ENCODE measurements at regions not wholly inside any gene's neighbourhood (a gene's known extent, or its start where the extent isn't known, plus 50 kb on each side); places are given as distances from the start of the nearest gene placed in this dataset.

- no peak for DNase-seq
- ChIA-PET CTCF (no interaction called here), POLR2A (no interaction called here)
- H3K36me3 ChIP-seq (ENCODE audit: control insufficient read depth, insufficient read depth, low read length) = no peaks in the 10 kb centered on the region
- H3K9me3 ChIP-seq = no peaks in the 10 kb centered on the region
- Mint-ChIP-seq H3K4me1 (ENCODE audit: low read depth, unreplicated experiment) (no peaks in the 10 kb centered on the region), H3K27me3 (ENCODE audit: insufficient read depth, unreplicated experiment) (peaks cover 43% of the 10 kb centered on the region), H3K9me3 (ENCODE audit: unreplicated experiment) (no peaks in the 10 kb centered on the region), H3K36me3 (ENCODE audit: insufficient read depth, unreplicated experiment) (no peaks in the 10 kb centered on the region), H3K4me3 (ENCODE audit: unreplicated experiment) (no peak overlapping the region), H3K27ac (ENCODE audit: unreplicated experiment) (no peak overlapping the region)
- TF ChIP-seq CTCF (IDR thresholded peaks at IDR 0.05; ENCODE audit: insufficient read depth in 1 of 2, low read depth in 1 of 2, low read length in 1 of 2, severe bottlenecking in 1 of 2, unreplicated experiment in 1 of 2) = no peak
- intact Hi-C loops (cut with micrococcal nuclease; ENCODE audit: unreplicated experiment) = no loop called here
- BruUV-seq (replicated peaks) = no TSS peak
- peaks cover 9% of the 10 kb centered on the region for H3K4me1 ChIP-seq
- H3K27me3 ChIP-seq (replicated peaks; ENCODE audit: control insufficient read depth, insufficient read depth, low read length) = peaks cover 11% of the 10 kb centered on the region
- H3K4me3 ChIP-seq (ENCODE audit: low read depth, low read length) = no peak overlapping the region
Measured at GRCh38 chr11:116577273-116577672, 195.5 kb downstream of the BUD13 start.

GRCh38 chr11:116576526-116576925 is 196.3 kb downstream of the BUD13 start:
- Mint-ChIP-seq H3K4me1 (ENCODE audit: low read depth, unreplicated experiment) (no peaks in the 10 kb centered on the region), H3K27ac (ENCODE audit: unreplicated experiment) (no peak overlapping the region), H3K9me3 (ENCODE audit: unreplicated experiment) (no peaks in the 10 kb centered on the region), H3K27me3 (ENCODE audit: insufficient read depth, unreplicated experiment) (peaks cover 36% of the 10 kb centered on the region), H3K4me3 (ENCODE audit: unreplicated experiment) (no peak overlapping the region), H3K36me3 (ENCODE audit: insufficient read depth, unreplicated experiment) (no peaks in the 10 kb centered on the region)
- Histone ChIP-seq H3K36me3 (ENCODE audit: control insufficient read depth, insufficient read depth, low read length) (no peaks in the 10 kb centered on the region), H3K27me3 (replicated peaks; ENCODE audit: control insufficient read depth, insufficient read depth, low read length) (peaks cover 10% of the 10 kb centered on the region), H3K4me3 (ENCODE audit: low read depth, low read length) (no peak overlapping the region), H3K4me1 (peaks cover 9% of the 10 kb centered on the region), H3K9me3 (no peaks in the 10 kb centered on the region)
- POLR2A ChIA-PET = no interaction called here
- intact Hi-C loops (cut with micrococcal nuclease; ENCODE audit: unreplicated experiment) = no loop called here
- CTCF ChIA-PET = no interaction called here
- DNase-seq = no peak
- BruUV-seq (replicated peaks) = no TSS peak
- no peak for TF ChIP-seq CTCF (IDR thresholded peaks at IDR 0.05; ENCODE audit: insufficient read depth in 1 of 2, low read depth in 1 of 2, low read length in 1 of 2, severe bottlenecking in 1 of 2, unreplicated experiment in 1 of 2)

GRCh38 chr11:116567721-116568242 is 205.0 kb downstream of the BUD13 start:
- ChIA-PET CTCF (no interaction called here), POLR2A (no interaction called here)
- H3K27ac Mint-ChIP-seq (ENCODE audit: unreplicated experiment) = no peak overlapping the region
- intact Hi-C loops (cut with micrococcal nuclease; ENCODE audit: unreplicated experiment) = no loop called here
- no TSS peak for BruUV-seq (replicated peaks)
- H3K36me3 ChIP-seq (ENCODE audit: control insufficient read depth, insufficient read depth, low read length) = no peaks in the 10 kb centered on the region
- H3K27me3 Mint-ChIP-seq (ENCODE audit: insufficient read depth, unreplicated experiment) = no peaks in the 10 kb centered on the region
- peaks cover 10% of the 10 kb centered on the region for H3K9me3 Mint-ChIP-seq (ENCODE audit: unreplicated experiment)
- H3K9me3 ChIP-seq = no peaks in the 10 kb centered on the region
- peaks cover 13% of the 10 kb centered on the region for H3K4me1 ChIP-seq
- no peak overlapping the region for H3K4me3 ChIP-seq (ENCODE audit: low read depth, low read length)
- H3K27me3 ChIP-seq (replicated peaks; ENCODE audit: control insufficient read depth, insufficient read depth, low read length) = no peaks in the 10 kb centered on the region
- peaks cover 10% of the 10 kb centered on the region for H3K4me1 Mint-ChIP-seq (ENCODE audit: low read depth, unreplicated experiment)
- no peak overlapping the region for H3K4me3 Mint-ChIP-seq (ENCODE audit: unreplicated experiment)
- no peak for DNase-seq
- no peaks in the 10 kb centered on the region for H3K36me3 Mint-ChIP-seq (ENCODE audit: insufficient read depth, unreplicated experiment)
- TF ChIP-seq CTCF (IDR thresholded peaks at IDR 0.05; ENCODE audit: insufficient read depth in 1 of 2, low read depth in 1 of 2, low read length in 1 of 2, severe bottlenecking in 1 of 2, unreplicated experiment in 1 of 2) = no peak

Data from Caco-2 (cell line).